Naive thymus-derived CD4-positive, alpha-beta T cell (primary cell): ENCODE measurements at regions not wholly inside any gene's neighbourhood (a gene's known extent, or its start where the extent isn't known, plus 50 kb on each side); places are given as distances from the start of the nearest gene placed in this dataset.
A peak's percentile ranks its signal among the peaks of the same experiment; 100 is the strongest.
"Not testable (repeated sequence)": the region's sequence is repeated elsewhere in the genome, so short reads cannot be mapped to it uniquely, and the experiment has no call there.

Experiments
- ATAC-seq: fragments of 150-1000 bp; cut with Tn5 transposase; 2 replicates; pipeline ENCODE4 v1.10.0; 2021; ENCODE audit warnings: mild to moderate bottlenecking, moderate library complexity
- CTCF ChIA-PET: fragments of 350-600 bp; sonication (Branson Sonifier 250); formaldehyde crosslinking; loops from one replicate; lab custom pipeline; 2021; ENCODE audit warnings: antibody characterized with exemption; lab: Charles Lee
- POLR2A ChIA-PET: fragments of 350-600 bp; sonication (Branson Sonifier 250); formaldehyde crosslinking; loops from one replicate; lab custom pipeline; 2021; ENCODE audit warnings: antibody characterized with exemption, inconsistent platforms; lab: Charles Lee
- DNase-seq, 9 donors: peaks; one replicate each; pipeline versions ENCODE4 v3.0.0 to v3.0.0-alpha.2; 2020 to 2022; ENCODE audit warnings: mixed read lengths in 1 of 9
- H3K27ac ChIP-seq: one replicate; pipeline ENCODE4 v1.7.0; 2013; ENCODE audit warnings: mild to moderate bottlenecking, low read depth, low read length, moderate library complexity
- H3K27me3 ChIP-seq, 2 donors: one replicate each; pipeline ENCODE4 v1.7.0; 2013; ENCODE audit warnings: low read length in 2 of 2, mild to moderate bottlenecking in 2 of 2, moderate library complexity in 2 of 2; ENCODE audit not compliant: control insufficient read depth in 2 of 2, insufficient read depth in 2 of 2
- H3K36me3 ChIP-seq, 3 experiments: 1 replicate in 2 of 3; 2 replicates in 1 of 3; pipeline ENCODE4 v1.7.0; 2013; ENCODE audit warnings: low read length in 3 of 3, mild to moderate bottlenecking in 3 of 3, moderate library complexity in 1 of 3; ENCODE audit not compliant: insufficient read depth in 3 of 3, control insufficient read depth in 2 of 3
- H3K4me1 ChIP-seq, 2 donors: one replicate each; pipeline ENCODE4 v1.7.0; 2013; ENCODE audit warnings: low read length in 2 of 2, mild to moderate bottlenecking in 2 of 2, moderate library complexity in 1 of 2; ENCODE audit not compliant: control insufficient read depth in 2 of 2, insufficient read depth in 2 of 2
- H3K4me3 ChIP-seq: 2 replicates; pipeline ENCODE4 v1.7.0; 2013; ENCODE audit warnings: mild to moderate bottlenecking, low read length
- H3K9me3 ChIP-seq, 3 experiments: 1 replicate in 2 of 3; 2 replicates in 1 of 3; pipeline ENCODE4 v1.7.0; 2013; ENCODE audit warnings: low read length in 3 of 3; ENCODE audit not compliant: control insufficient read depth in 2 of 3
- H3K27ac Mint-ChIP-seq, 9 donors: one replicate each; pipeline ENCODE4 v1.8.0; 2020 to 2022; ENCODE audit warnings: mixed read lengths in 9 of 9, mild to moderate bottlenecking in 8 of 9, moderate library complexity in 5 of 9, inconsistent platforms in 2 of 9
- H3K27me3 Mint-ChIP-seq, 5 donors: one replicate each; pipeline ENCODE4 v1.8.0; 2021 to 2022; ENCODE audit warnings: mixed read lengths in 5 of 5, mild to moderate bottlenecking in 1 of 5
- H3K36me3 Mint-ChIP-seq, 5 donors: one replicate each; pipeline ENCODE4 v1.8.0; 2020 to 2022; ENCODE audit warnings: mixed read lengths in 5 of 5, mild to moderate bottlenecking in 3 of 5, inconsistent platforms in 1 of 5
- H3K4me1 Mint-ChIP-seq, 7 donors: one replicate each; pipeline ENCODE4 v1.8.0; 2020 to 2022; ENCODE audit warnings: mixed read lengths in 7 of 7, mild to moderate bottlenecking in 3 of 7, inconsistent platforms in 1 of 7
- H3K4me3 Mint-ChIP-seq, 10 donors: one replicate each; pipeline ENCODE4 v1.8.0; 2020 to 2022; ENCODE audit warnings: mild to moderate bottlenecking in 10 of 10, mixed read lengths in 10 of 10, moderate library complexity in 6 of 10, inconsistent platforms in 2 of 10
- H3K9me3 Mint-ChIP-seq, 11 donors: one replicate each; pipeline ENCODE4 v1.8.0; 2020 to 2022; ENCODE audit warnings: mixed read lengths in 11 of 11, mild to moderate bottlenecking in 4 of 11, inconsistent platforms in 1 of 11, moderate library complexity in 1 of 11
- intact Hi-C, 2 donors: fragments of 100-400 bp; cut with micrococcal nuclease; formaldehyde crosslinking; loops; one replicate each; pipeline ENCODE4 v1.15.1; 2023

DNA sequence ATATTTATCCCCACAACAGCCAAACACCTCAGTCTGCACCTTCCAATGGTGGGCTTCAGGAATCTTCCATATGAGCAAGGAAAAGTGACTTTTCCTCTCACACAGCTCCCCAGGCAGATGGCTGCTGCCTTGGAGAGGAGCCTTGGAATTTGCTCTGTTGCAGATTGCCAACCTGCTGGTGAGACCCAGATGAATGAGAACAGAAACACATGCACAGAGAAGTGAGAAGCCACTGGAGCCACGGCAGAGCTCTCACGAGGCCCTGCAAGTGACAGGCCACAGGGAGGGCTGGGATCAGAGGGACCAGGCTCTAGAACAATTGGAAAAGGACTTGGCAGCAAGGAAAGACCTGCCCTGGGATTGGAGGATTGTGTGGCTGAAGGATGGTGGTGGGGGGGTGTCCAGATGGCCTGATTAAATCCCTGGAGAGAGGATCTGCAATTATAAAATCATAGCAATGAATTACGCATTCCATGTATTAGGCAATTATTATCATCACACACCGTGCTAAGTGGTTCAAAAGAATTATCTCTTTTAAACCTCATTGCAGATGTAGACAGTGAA lies 84.9 kb upstream of the PWP1 start:
- Mint-ChIP-seq H3K36me3 (peaks cover 0 to 3% (median 0%) of the 10 kb centered on the region in 5 donors), H3K27me3 (no peaks in the 10 kb centered on the region), H3K4me3 (no peak overlapping the region), H3K27ac (peak overlapping the region in 3 of 9 donors; percentile 33 to 83 (median 64)), H3K4me1 (peaks cover 0 to 8% (median 0%) of the 10 kb centered on the region in 7 donors), H3K9me3 (no peaks in the 10 kb centered on the region)
- ATAC-seq: no peak
- intact Hi-C loops: no loop called here
- Histone ChIP-seq H3K4me3 (no peak overlapping the region), H3K27me3 (no peaks in the 10 kb centered on the region), H3K36me3 (no peaks in the 10 kb centered on the region), H3K4me1 (no peaks in the 10 kb centered on the region), H3K9me3 (no peaks in the 10 kb centered on the region), H3K27ac (no peak overlapping the region)
- ChIA-PET POLR2A (no interaction called here), CTCF (interaction anchor here (0.5 kb wide), 1 partner anchor 207 kb away, joined by 3 read pairs; no protein-coding TSS in a partner anchor)
- DNase-seq: no peak

DNA sequence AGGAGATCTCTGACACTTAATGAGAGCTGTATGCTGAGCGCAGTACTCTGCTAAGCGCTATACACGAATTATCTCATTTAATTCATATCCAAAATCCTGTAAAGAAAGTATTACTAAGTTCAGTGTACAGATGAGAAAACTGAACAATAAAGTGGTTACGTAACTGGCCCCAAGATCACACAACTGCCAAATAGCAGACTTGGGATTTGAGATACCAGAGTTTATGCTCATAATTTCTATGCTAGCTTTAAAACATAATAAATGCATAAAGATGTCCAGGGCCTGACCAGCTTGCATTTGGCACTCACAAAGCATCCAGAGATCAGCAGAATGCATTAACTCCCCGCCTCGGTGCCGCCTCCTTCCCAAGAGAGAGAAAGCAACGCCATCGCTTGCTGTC lies 83.2 kb upstream of the PWP1 start:
- Mint-ChIP-seq H3K9me3 (no peaks in the 10 kb centered on the region), H3K27me3 (no peaks in the 10 kb centered on the region), H3K36me3 (peaks cover 0 to 3% (median 0%) of the 10 kb centered on the region in 5 donors), H3K4me3 (no peak overlapping the region), H3K27ac (no peak overlapping the region), H3K4me1 (peaks cover 0 to 8% (median 0%) of the 10 kb centered on the region in 7 donors)
- Histone ChIP-seq H3K9me3 (no peaks in the 10 kb centered on the region), H3K27me3 (no peaks in the 10 kb centered on the region), H3K4me3 (no peak overlapping the region), H3K36me3 (no peaks in the 10 kb centered on the region), H3K4me1 (no peaks in the 10 kb centered on the region), H3K27ac (no peak overlapping the region)
- no peak for ATAC-seq
- ChIA-PET POLR2A (no interaction called here), CTCF (no interaction called here)
- intact Hi-C loops: no loop called here
- DNase-seq: no peak

DNA sequence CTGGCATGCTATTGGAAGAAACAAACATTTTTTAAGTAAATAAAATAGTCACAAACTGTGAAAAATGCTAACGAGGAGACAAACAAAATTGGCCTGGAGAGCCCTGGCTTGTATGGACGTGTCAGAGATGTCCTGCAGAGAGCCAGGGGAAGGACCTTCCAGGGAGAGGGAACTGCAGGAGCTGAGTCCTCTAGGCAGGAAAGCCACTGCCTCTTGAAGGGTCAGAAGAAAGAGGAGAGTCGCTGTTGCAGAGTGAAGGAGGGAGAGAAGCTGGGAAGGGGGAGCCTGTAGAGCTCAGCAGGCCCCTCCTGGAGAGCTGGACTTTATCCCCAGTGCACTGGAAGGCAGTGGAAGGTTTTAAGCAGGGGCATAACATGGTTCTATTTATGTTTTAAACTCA lies 80.3 kb upstream of the PWP1 start:
- ATAC-seq (no peak), DNase-seq (no peak)
- Histone ChIP-seq H3K4me1 (no peaks in the 10 kb centered on the region), H3K27me3 (no peaks in the 10 kb centered on the region), H3K4me3 (no peak overlapping the region), H3K27ac (no peak overlapping the region), H3K36me3 (no peaks in the 10 kb centered on the region), H3K9me3 (no peaks in the 10 kb centered on the region)
- Mint-ChIP-seq H3K4me1 (no peaks in the 10 kb centered on the region), H3K4me3 (no peak overlapping the region), H3K9me3 (no peaks in the 10 kb centered on the region), H3K27me3 (no peaks in the 10 kb centered on the region), H3K36me3 (no peaks in the 10 kb centered on the region), H3K27ac (peak overlapping the region in 7 of 9 donors; percentile 3 to 93 (median 42))
- intact Hi-C loops: loop anchor here in 1 of 2 donors (5.0 kb wide), 1 partner anchor 1218 kb away; no protein-coding TSS in a partner anchor
- POLR2A ChIA-PET: no interaction called here
- CTCF ChIA-PET: interaction anchor here (1.1 to 8.0 kb wide), 6 partner anchors 8 to 477 kb away, joined by 3 to 150 read pairs (median 4); no protein-coding TSS in a partner anchor

DNA sequence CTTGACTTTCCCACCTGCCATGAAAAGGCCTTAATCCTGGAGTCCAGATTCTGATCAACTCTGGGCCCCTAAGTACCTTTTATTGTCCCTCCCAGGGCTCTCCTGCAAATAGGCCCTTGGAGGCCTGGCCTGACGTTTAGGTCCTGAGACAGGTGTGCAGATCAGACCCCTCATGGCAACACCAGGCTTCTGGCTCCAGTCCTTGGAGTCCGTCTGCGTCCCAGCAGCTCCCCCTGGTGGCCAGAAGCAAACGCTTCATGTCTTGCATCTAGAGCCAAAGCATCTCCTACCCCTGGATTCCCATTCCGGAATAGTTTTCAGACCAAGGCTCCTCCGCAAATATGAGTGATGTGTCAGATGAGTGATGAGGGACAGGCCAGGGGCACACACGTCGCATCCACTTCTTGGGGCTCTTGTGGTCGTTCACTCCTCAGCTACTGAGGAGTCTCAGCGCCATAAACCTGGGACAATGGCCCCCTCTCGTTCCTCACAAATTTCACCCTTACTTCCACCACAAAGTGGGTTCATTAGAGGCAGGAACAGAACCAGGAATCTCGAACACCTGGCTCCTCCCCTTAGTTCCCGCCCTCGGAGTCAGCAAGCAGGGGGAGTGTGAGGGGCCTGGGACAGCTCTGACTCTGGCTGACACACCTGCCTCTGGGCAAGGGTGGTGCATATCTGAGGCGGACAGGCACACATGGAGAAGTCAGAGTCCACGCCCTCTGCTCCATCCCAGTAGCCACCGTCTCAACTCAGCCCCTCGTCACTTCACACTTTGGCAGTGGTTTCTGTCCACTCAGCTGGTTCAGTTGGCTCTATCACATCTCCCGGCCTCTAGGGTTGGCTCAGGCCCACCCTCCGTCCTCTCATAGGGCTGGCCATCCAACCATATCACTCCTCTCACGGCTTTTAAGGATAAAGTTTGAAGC lies 77.9 kb upstream of the PWP1 start:
- H3K4me3 Mint-ChIP-seq: no peak overlapping the region
- H3K27ac ChIP-seq: no peak overlapping the region
- H3K4me3 ChIP-seq: no peak overlapping the region
- H3K27me3 ChIP-seq: no peaks in the 10 kb centered on the region
- peaks cover 0 to 15% (median 0%) of the 10 kb centered on the region in 5 donors for H3K36me3 Mint-ChIP-seq
- H3K4me1 Mint-ChIP-seq: no peaks in the 10 kb centered on the region
- H3K27me3 Mint-ChIP-seq: no peaks in the 10 kb centered on the region
- H3K27ac Mint-ChIP-seq: peak overlapping the region in 2 of 9 donors; percentile 9 to 25
- intact Hi-C loops: loop anchor here (1.0 to 5.0 kb wide), 7 partner anchors 205 to 1220 kb away; a partner anchor contains a TSS
- ChIA-PET CTCF (interaction anchor here (0.7 to 8.0 kb wide), 11 partner anchors 10 to 482 kb away, joined by 3 to 150 read pairs (median 4); no protein-coding TSS in a partner anchor), POLR2A (interaction anchor here (0.7 to 2.1 kb wide), 3 partner anchors 289 to 476 kb away, joined by 3 to 4 read pairs (median 3); a partner anchor contains a TSS)
- no peaks in the 10 kb centered on the region for H3K4me1 ChIP-seq
- ATAC-seq: peak; percentile 78
- H3K36me3 ChIP-seq: peaks cover 0 to 7% (median 0%) of the 10 kb centered on the region in 3 experiments
- peak; percentile 55 to 82 (median 71) for DNase-seq
- no peaks in the 10 kb centered on the region for H3K9me3 Mint-ChIP-seq
- no peaks in the 10 kb centered on the region for H3K9me3 ChIP-seq

DNA sequence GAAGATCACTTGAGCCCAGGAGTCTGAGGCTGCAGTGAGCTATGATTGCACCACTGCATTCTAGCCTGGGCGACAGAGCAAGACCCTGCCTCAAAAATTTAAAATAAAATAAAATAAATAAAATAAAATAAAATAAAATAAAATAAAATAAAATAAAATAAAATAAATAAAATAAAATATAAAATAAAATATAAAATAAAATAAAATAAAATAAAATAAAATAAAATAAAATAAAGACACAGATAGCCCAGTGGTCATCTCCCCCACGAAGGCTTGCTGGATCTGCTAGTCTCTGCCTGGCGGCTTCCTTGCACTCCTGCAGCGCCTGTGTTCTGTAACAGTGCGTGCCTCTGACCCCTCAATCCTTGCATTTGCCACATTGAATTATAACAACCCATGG lies 76.8 kb upstream of the PWP1 start:
- H3K4me1 ChIP-seq, H3K4me1 Mint-ChIP-seq, H3K27ac Mint-ChIP-seq, H3K4me3 ChIP-seq, H3K9me3 ChIP-seq, H3K27ac ChIP-seq, H3K9me3 Mint-ChIP-seq, H3K27me3 Mint-ChIP-seq, H3K4me3 Mint-ChIP-seq, POLR2A ChIA-PET, H3K27me3 ChIP-seq, ATAC-seq, DNase-seq, H3K36me3 ChIP-seq: not testable (repeated sequence)
- intact Hi-C loops: loop anchor here in 1 of 2 donors (5.0 kb wide), 1 partner anchor 1221 kb away; no protein-coding TSS in a partner anchor
- CTCF ChIA-PET: interaction anchor here (0.5 to 8.0 kb wide), 4 partner anchors 206 to 476 kb away, joined by 3 to 150 read pairs (median 8); no protein-coding TSS in a partner anchor
- peaks cover 0 to 18% (median 0%) of the 10 kb centered on the region in 5 donors for H3K36me3 Mint-ChIP-seq

DNA sequence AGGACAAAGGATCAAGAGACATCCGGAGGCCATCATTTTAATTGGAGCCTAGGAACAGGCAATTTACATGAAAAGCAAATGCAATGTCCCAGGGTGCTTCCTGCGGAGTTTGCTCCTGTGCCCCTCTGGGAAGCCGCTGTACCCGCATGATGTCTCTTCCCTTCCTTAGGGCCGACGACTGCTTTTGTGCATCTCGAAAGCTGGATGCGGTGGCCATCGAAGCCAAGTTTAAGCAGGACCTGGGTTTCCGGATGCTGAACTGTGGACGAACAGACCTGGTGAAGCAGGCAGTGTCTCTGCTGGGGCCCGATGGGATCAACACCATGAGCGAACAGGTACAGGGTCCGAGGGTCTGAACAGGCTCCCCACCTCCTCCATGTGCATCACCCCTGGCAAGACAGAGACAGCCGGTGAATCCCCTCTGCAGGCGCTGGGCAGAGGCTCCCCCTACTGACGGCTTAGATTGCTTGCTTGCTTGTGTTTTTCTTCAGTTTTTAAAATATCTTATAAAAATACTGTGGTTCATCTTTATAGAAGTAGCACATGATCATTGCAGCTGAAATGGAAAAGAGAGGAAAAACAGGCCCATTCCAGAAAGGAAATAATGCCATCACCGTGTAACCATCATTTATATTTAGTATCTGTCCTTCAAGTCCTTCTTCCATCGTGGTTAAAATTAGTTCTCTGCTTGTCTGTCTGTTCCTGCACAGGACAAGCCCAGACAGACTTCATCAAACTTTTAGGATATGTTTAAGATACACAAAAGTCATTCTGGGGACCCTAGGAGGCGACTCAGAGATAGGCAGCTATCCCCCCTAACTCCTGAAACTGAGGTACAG lies 75.4 kb upstream of the PWP1 start:
- CTCF ChIA-PET: interaction anchor here (0.9 to 8.0 kb wide), 4 partner anchors 208 to 523 kb away, joined by 3 to 150 read pairs (median 8); no protein-coding TSS in a partner anchor

More for the DNA sequence above, 75.4 kb upstream of the PWP1 start:
- POLR2A ChIA-PET: no interaction called here
- Histone ChIP-seq H3K4me3 (no peak overlapping the region), H3K27ac (no peak overlapping the region), H3K9me3 (no peaks in the 10 kb centered on the region), H3K27me3 (no peaks in the 10 kb centered on the region), H3K36me3 (peaks cover 0 to 15% (median 0%) of the 10 kb centered on the region in 3 experiments), H3K4me1 (no peaks in the 10 kb centered on the region)
- peaks cover 0 to 3% (median 0%) of the 10 kb centered on the region in 7 donors for H3K4me1 Mint-ChIP-seq
- no peak overlapping the region for H3K27ac Mint-ChIP-seq
- DNase-seq (peak in 5 of 9 donors; percentile 6 to 13 (median 11)), ATAC-seq (no peak)
- no peaks in the 10 kb centered on the region for H3K9me3 Mint-ChIP-seq
- H3K4me3 Mint-ChIP-seq: no peak overlapping the region
- intact Hi-C loops: no loop called here
- no peaks in the 10 kb centered on the region for H3K27me3 Mint-ChIP-seq
- peaks cover 2 to 24% (median 6%) of the 10 kb centered on the region in 5 donors for H3K36me3 Mint-ChIP-seq
